Common myeloid progenitor, CD34-positive (primary cell): ENCODE measurements at regions not wholly inside any gene's neighbourhood (a gene's known extent, or its start where the extent isn't known, plus 50 kb on each side); places are given as distances from the start of the nearest gene placed in this dataset.

ENCODE experiments used
- CTCF ChIA-PET: fragments of 350-600 bp; sonication (Branson Sonifier 250); formaldehyde crosslinking; loops from one replicate; lab custom pipeline; 2021; ENCODE audit warnings: antibody characterized with exemption; lab: Charles Lee
- POLR2A ChIA-PET: fragments of 350-600 bp; sonication (Branson Sonifier 250); formaldehyde crosslinking; loops from one replicate; lab custom pipeline; 2021; ENCODE audit warnings: antibody characterized with exemption; lab: Charles Lee
- DNase-seq, 3 donors: peaks; one replicate each; pipeline versions ENCODE4 v3.0.0 to v3.0.0-alpha.2; 2013
- H3K27ac ChIP-seq, 2 experiments: 1 replicate in 1 of 2; 2 replicates in 1 of 2; pipeline ENCODE4 v1.7.0; 2013; ENCODE audit warnings: inconsistent platforms in 2 of 2, low read length in 2 of 2, mild to moderate bottlenecking in 2 of 2, low read depth in 1 of 2, moderate library complexity in 1 of 2; ENCODE audit not compliant: severe bottlenecking in 2 of 2, insufficient read depth in 1 of 2, poor library complexity in 1 of 2
- H3K27me3 ChIP-seq, 5 experiments: replicated peaks in 2 of 5; 1 replicate in 3 of 5; 2 replicates in 2 of 5; pipeline versions ENCODE4 v1.6.1 to v1.7.0; 2013; ENCODE audit warnings: low read length in 4 of 5, mild to moderate bottlenecking in 2 of 5, moderate library complexity in 2 of 5, inconsistent platforms in 1 of 5; ENCODE audit not compliant: insufficient read depth in 5 of 5, control insufficient read depth in 4 of 5
- H3K36me3 ChIP-seq, 4 experiments: 1 replicate in 2 of 4; 2 replicates in 2 of 4; pipeline versions ENCODE4 v1.6.1 to v1.7.0; 2013; ENCODE audit warnings: low read length in 3 of 4, control low read depth in 1 of 4, mild to moderate bottlenecking in 1 of 4; ENCODE audit not compliant: control insufficient read depth in 4 of 4, insufficient read depth in 4 of 4
- H3K4me1 ChIP-seq, 4 experiments: 1 replicate in 3 of 4; 2 replicates in 1 of 4; pipeline versions ENCODE4 v1.6.1 to v1.7.1; 2013; ENCODE audit warnings: low read length in 3 of 4, mild to moderate bottlenecking in 3 of 4, control low read depth in 1 of 4, inconsistent platforms in 1 of 4, moderate library complexity in 1 of 4; ENCODE audit not compliant: control insufficient read depth in 4 of 4, insufficient read depth in 4 of 4; ENCODE audit errors: control extremely low read depth in 1 of 4
- H3K4me3 ChIP-seq, 7 experiments: 1 replicate in 4 of 7; 2 replicates in 3 of 7; pipeline versions ENCODE4 v1.5.1 to v1.7.0; 2013; ENCODE audit warnings: mild to moderate bottlenecking in 7 of 7, low read length in 6 of 7, moderate library complexity in 6 of 7, inconsistent platforms in 2 of 7, low read depth in 2 of 7, control low read depth in 1 of 7; ENCODE audit not compliant: insufficient read depth in 4 of 7, control insufficient read depth in 1 of 7; ENCODE audit errors: extremely low read depth in 1 of 7
- H3K9me3 ChIP-seq, 5 experiments: 1 replicate in 4 of 5; 2 replicates in 1 of 5; pipeline versions ENCODE4 v1.6.1 to v1.7.1; 2013; ENCODE audit warnings: low read length in 4 of 5, mild to moderate bottlenecking in 2 of 5, inconsistent platforms in 1 of 5, low read depth in 1 of 5, moderate library complexity in 1 of 5; ENCODE audit not compliant: control insufficient read depth in 4 of 5, insufficient read depth in 2 of 5; ENCODE audit errors: control extremely low read depth in 1 of 5
- WGBS: methylation state at CpG from one replicate; pipeline ENCODE4 v1.1.5; 2013; ENCODE audit not compliant: insufficient coverage; 5-methylcytosine and 5-hydroxymethylcytosine counted together

GRCh38 chr9:90948156-90948555 is 146.5 kb downstream of the SYK start:
- peaks cover 0 to 3% (median 0%) of the 10 kb centered on the region in 5 experiments for H3K9me3 ChIP-seq
- ChIA-PET POLR2A (no interaction called here), CTCF (no interaction called here)
- no peak overlapping the region for H3K27ac ChIP-seq
- DNase-seq, result no peak
- no peak overlapping the region for H3K4me3 ChIP-seq
- 97% methylated on average over 3 of the region's 6 CpGs for WGBS
- H3K36me3 ChIP-seq, result no peaks in the 10 kb centered on the region
- peaks cover 0 to 11% (median 0%) of the 10 kb centered on the region in 5 experiments for H3K27me3 ChIP-seq
- no peaks in the 10 kb centered on the region for H3K4me1 ChIP-seq

GRCh38 chr9:90950600-90950999 is 149.0 kb downstream of the SYK start:
- CTCF ChIA-PET, result interaction anchor here (0.6 kb wide), 1 partner anchor 458 kb away, joined by 3 read pairs; no protein-coding TSS in a partner anchor

GRCh38 chr9:90953200-90953599 is 151.6 kb downstream of the SYK start:
- 53% methylated on average over 2 of the region's 3 CpGs for WGBS
- CTCF ChIA-PET, result interaction anchor here (0.8 kb wide), 1 partner anchor 11 kb away, joined by 3 read pairs; no protein-coding TSS in a partner anchor

More at GRCh38 chr9:90950600-90950999, 149.0 kb downstream of the SYK start:
- no peak for DNase-seq
- 100% methylated on average over 1 of the region's 3 CpGs for WGBS
- Histone ChIP-seq H3K4me3 (no peak overlapping the region), H3K9me3 (peaks cover 0 to 3% (median 0%) of the 10 kb centered on the region in 5 experiments), H3K27ac (no peak overlapping the region), H3K36me3 (no peaks in the 10 kb centered on the region), H3K4me1 (no peaks in the 10 kb centered on the region), H3K27me3 (peaks cover 0 to 11% (median 0%) of the 10 kb centered on the region in 5 experiments)
- POLR2A ChIA-PET, result no interaction called here

GRCh38 chr9:90953805-90954204 is 152.2 kb downstream of the SYK start:
- Histone ChIP-seq H3K36me3 (no peaks in the 10 kb centered on the region), H3K27ac (no peak overlapping the region), H3K4me1 (no peaks in the 10 kb centered on the region), H3K4me3 (no peak overlapping the region), H3K9me3 (peaks cover 0 to 2% (median 0%) of the 10 kb centered on the region in 5 experiments), H3K27me3 (peaks cover 0 to 2% (median 0%) of the 10 kb centered on the region in 5 experiments)
- POLR2A ChIA-PET, result no interaction called here
- CTCF ChIA-PET, result interaction anchor here (0.8 kb wide), 1 partner anchor 11 kb away, joined by 3 read pairs; no protein-coding TSS in a partner anchor
- 56% methylated on average over 3 of the region's 3 CpGs for WGBS
- peak in 1 of 3 donors; percentile 8 for DNase-seq

More at GRCh38 chr9:90953200-90953599, 151.6 kb downstream of the SYK start:
- peaks cover 0 to 5% (median 0%) of the 10 kb centered on the region in 5 experiments for H3K27me3 ChIP-seq
- H3K36me3 ChIP-seq, result no peaks in the 10 kb centered on the region
- no peak for DNase-seq
- H3K4me3 ChIP-seq, result no peak overlapping the region
- H3K9me3 ChIP-seq, result peaks cover 0 to 3% (median 0%) of the 10 kb centered on the region in 5 experiments
- H3K4me1 ChIP-seq, result no peaks in the 10 kb centered on the region
- POLR2A ChIA-PET, result no interaction called here
- no peak overlapping the region for H3K27ac ChIP-seq

GRCh38 chr9:90956026-90956810 is 154.6 kb downstream of the SYK start:
- no peaks in the 10 kb centered on the region for H3K9me3 ChIP-seq
- H3K36me3 ChIP-seq, result no peaks in the 10 kb centered on the region
- H3K4me1 ChIP-seq, result no peaks in the 10 kb centered on the region
- WGBS, result 98% methylated on average over 6 of the region's 9 CpGs
- no peak overlapping the region for H3K4me3 ChIP-seq
- POLR2A ChIA-PET, result no interaction called here
- DNase-seq, result no peak
- CTCF ChIA-PET, result interaction anchor here (0.6 to 1.2 kb wide), 2 partner anchors 41 to 488 kb away, joined by 3 read pairs; no protein-coding TSS in a partner anchor
- H3K27me3 ChIP-seq, result no peaks in the 10 kb centered on the region
- H3K27ac ChIP-seq, result no peak overlapping the region

- ChIA-PET POLR2A (no interaction called here), CTCF (no interaction called here)
- WGBS, result 100% methylated on average over 1 of the region's 2 CpGs
- H3K36me3 ChIP-seq, result no peaks in the 10 kb centered on the region
- peaks cover 0 to 2% (median 0%) of the 10 kb centered on the region in 5 experiments for H3K9me3 ChIP-seq
- H3K27me3 ChIP-seq, result no peaks in the 10 kb centered on the region
- H3K27ac ChIP-seq, result no peak overlapping the region
- DNase-seq, result no peak
- no peak overlapping the region for H3K4me3 ChIP-seq
- no peaks in the 10 kb centered on the region for H3K4me1 ChIP-seq
Observed at GRCh38 chr9:90958328-90958727, 156.7 kb downstream of the SYK start.

GRCh38 chr9:90960941-90961340 is 159.3 kb downstream of the SYK start:
- Histone ChIP-seq H3K27ac (no peak overlapping the region), H3K27me3 (peaks cover 0 to 2% (median 0%) of the 10 kb centered on the region in 5 experiments), H3K36me3 (no peaks in the 10 kb centered on the region), H3K4me3 (no peak overlapping the region), H3K4me1 (no peaks in the 10 kb centered on the region), H3K9me3 (peaks cover 0 to 2% (median 0%) of the 10 kb centered on the region in 5 experiments)
- no peak for DNase-seq
- POLR2A ChIA-PET, result no interaction called here
- WGBS, result 50% methylated on average over 2 of the region's 5 CpGs
- CTCF ChIA-PET, result no interaction called here
